Mesenchymal stem cell (in vitro differentiated cells and primary cell): ENCODE measurements at regions not wholly inside any gene's neighbourhood (a gene's known extent, or its start where the extent isn't known, plus 50 kb on each side); places are given as distances from the start of the nearest gene placed in this dataset.

Source experiments
- DNase-seq: peaks from one replicate; pipeline ENCODE4 v3.0.0-alpha.2; 2013
- H2AFZ ChIP-seq: one replicate; pipeline ENCODE4 v1.6.1; 2013; ENCODE audit warnings: low read depth, mild to moderate bottlenecking, control low read depth, inconsistent platforms, low read length, moderate library complexity
- H2AK5ac ChIP-seq: 2 replicates; pipeline ENCODE4 v1.6.1; 2013; ENCODE audit warnings: low read length, moderate library complexity, mild to moderate bottlenecking, inconsistent platforms; ENCODE audit not compliant: severe bottlenecking
- H2BK120ac ChIP-seq: one replicate; pipeline ENCODE4 v1.6.1; 2013; ENCODE audit warnings: low read depth, mild to moderate bottlenecking, inconsistent platforms, low read length, moderate library complexity
- H2BK12ac ChIP-seq, 2 experiments: one replicate each; pipeline ENCODE4 v1.6.1; 2013; ENCODE audit warnings: inconsistent platforms in 2 of 2, low read length in 2 of 2, mild to moderate bottlenecking in 2 of 2, moderate library complexity in 2 of 2, control low read depth in 1 of 2
- H2BK15ac ChIP-seq: one replicate; pipeline ENCODE4 v1.6.1; 2013; ENCODE audit warnings: mild to moderate bottlenecking, low read depth, inconsistent platforms; ENCODE audit not compliant: poor library complexity, severe bottlenecking
- H2BK5ac ChIP-seq: 2 replicates; pipeline ENCODE4 v1.6.1; 2013; ENCODE audit warnings: low read depth, mild to moderate bottlenecking, low read length, control low read depth, inconsistent platforms; ENCODE audit not compliant: poor library complexity, severe bottlenecking
- H3K14ac ChIP-seq, 2 experiments: one replicate each; pipeline ENCODE4 v1.6.1; 2013; ENCODE audit warnings: inconsistent platforms in 2 of 2, low read length in 2 of 2, control low read depth in 1 of 2, mild to moderate bottlenecking in 1 of 2, moderate library complexity in 1 of 2
- H3K18ac ChIP-seq, 2 experiments: one replicate each; pipeline ENCODE4 v1.6.1; 2013; ENCODE audit warnings: inconsistent platforms in 2 of 2, low read length in 2 of 2, control low read depth in 1 of 2, low read depth in 1 of 2, mild to moderate bottlenecking in 1 of 2
- H3K23ac ChIP-seq, 2 experiments: one replicate each; pipeline ENCODE4 v1.6.1; 2013; ENCODE audit warnings: inconsistent platforms in 2 of 2, low read length in 2 of 2, mild to moderate bottlenecking in 2 of 2, moderate library complexity in 2 of 2, control low read depth in 1 of 2
- H3K27ac ChIP-seq: 2 replicates; pipeline ENCODE4 v1.5.1; 2013; ENCODE audit warnings: mild to moderate bottlenecking, moderate library complexity, low read length, control low read depth, inconsistent platforms; ENCODE audit not compliant: poor library complexity, severe bottlenecking
- H3K27me3 ChIP-seq, 2 experiments: 2 replicates each; pipeline versions ENCODE4 v1.6.1 to v1.7.0; 2013; ENCODE audit warnings: low read length in 2 of 2, mild to moderate bottlenecking in 2 of 2, moderate library complexity in 2 of 2, control low read depth in 1 of 2, inconsistent platforms in 1 of 2; ENCODE audit not compliant: control insufficient read depth in 1 of 2, insufficient read depth in 1 of 2
- H3K36me3 ChIP-seq, 2 experiments: 2 replicates each; pipeline versions ENCODE4 v1.6.1 to v1.7.0; 2013; ENCODE audit warnings: low read length in 2 of 2, control low read depth in 1 of 2, inconsistent platforms in 1 of 2, low read depth in 1 of 2, mild to moderate bottlenecking in 1 of 2; ENCODE audit not compliant: insufficient read depth in 2 of 2, control insufficient read depth in 1 of 2
- H3K4ac ChIP-seq, 2 experiments: one replicate each; pipeline ENCODE4 v1.6.1; 2013; ENCODE audit warnings: inconsistent platforms in 2 of 2, low read length in 2 of 2, mild to moderate bottlenecking in 2 of 2, moderate library complexity in 2 of 2, control low read depth in 1 of 2, low read depth in 1 of 2
- H3K4me1 ChIP-seq: 2 replicates; pipeline ENCODE4 v1.6.1; 2013; ENCODE audit warnings: low read depth, low read length, control low read depth; ENCODE audit not compliant: control insufficient read depth, insufficient read depth
- H3K4me2 ChIP-seq: 2 replicates; pipeline ENCODE4 v1.6.1; 2013; ENCODE audit warnings: low read length, mild to moderate bottlenecking, inconsistent platforms; ENCODE audit not compliant: poor library complexity, severe bottlenecking
- H3K4me3 ChIP-seq, 2 experiments: 2 replicates each; pipeline versions ENCODE4 v1.5.1 to v1.7.0; 2013; ENCODE audit warnings: low read length in 2 of 2, mild to moderate bottlenecking in 2 of 2, control low read depth in 1 of 2, low read depth in 1 of 2; ENCODE audit not compliant: insufficient read depth in 1 of 2
- H3K79me1 ChIP-seq: replicated peaks from 2 replicates; pipeline ENCODE4 v1.6.1; 2013; ENCODE audit warnings: mild to moderate bottlenecking, control low read depth, low read length, inconsistent platforms; ENCODE audit not compliant: poor library complexity, severe bottlenecking
- H3K9ac ChIP-seq: 2 replicates; pipeline ENCODE4 v1.7.0; 2013; ENCODE audit warnings: mild to moderate bottlenecking, low read length, moderate library complexity
- H3K9me3 ChIP-seq: 2 replicates; pipeline ENCODE4 v1.7.0; 2013; ENCODE audit warnings: mild to moderate bottlenecking, low read length; ENCODE audit not compliant: control insufficient read depth
- H4K8ac ChIP-seq: one replicate; pipeline ENCODE4 v1.6.1; 2013; ENCODE audit warnings: inconsistent platforms, mild to moderate bottlenecking, low read length, moderate library complexity
- H4K91ac ChIP-seq: one replicate; pipeline ENCODE4 v1.6.1; 2013; ENCODE audit warnings: mild to moderate bottlenecking, low read length, inconsistent platforms
- WGBS: methylation state at CpG from one replicate; pipeline ENCODE4 v1.1.7; 2013; ENCODE audit warnings: mixed read lengths; 5-methylcytosine and 5-hydroxymethylcytosine counted together

DNA sequence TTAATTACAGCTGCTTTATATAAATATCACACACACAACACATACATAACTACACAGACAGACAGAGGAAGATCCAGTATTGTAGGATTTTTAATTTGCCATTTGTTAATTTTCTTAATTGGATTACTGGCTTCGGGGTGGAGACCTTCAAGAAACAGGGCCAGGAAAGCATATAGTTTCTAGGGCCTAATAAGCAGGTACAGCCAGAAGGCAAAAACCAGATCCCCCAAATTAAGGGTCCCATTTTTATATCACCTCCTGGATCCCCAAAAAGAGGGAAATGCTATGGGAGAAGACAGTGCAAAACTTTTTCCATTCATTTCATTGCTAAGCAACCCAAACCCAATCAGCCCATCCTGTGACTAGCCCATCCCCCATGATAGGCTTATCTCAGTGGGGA, 373.3 kb upstream of the FAM174A start:
- no peak overlapping the region for H3K18ac ChIP-seq
- no peaks in the 10 kb centered on the region for H3K4me1 ChIP-seq
- H3K36me3 ChIP-seq, result no peaks in the 10 kb centered on the region
- H2BK120ac ChIP-seq, result no peak overlapping the region
- no peaks in the 10 kb centered on the region for H3K27me3 ChIP-seq
- H2BK5ac ChIP-seq, result no peak overlapping the region
- no peaks in the 10 kb centered on the region for H3K79me1 ChIP-seq
- H2BK12ac ChIP-seq, result no peak overlapping the region
- no peak overlapping the region for H3K4me2 ChIP-seq
- no peak overlapping the region for H4K8ac ChIP-seq
- WGBS, result 100% methylated on average over 1 of the region's 1 CpG
- no peak overlapping the region for H3K4ac ChIP-seq
- H3K9me3 ChIP-seq, result peaks cover 31% of the 10 kb centered on the region
- H3K4me3 ChIP-seq, result no peak overlapping the region
- no peak for DNase-seq
- H2AFZ ChIP-seq, result no peak overlapping the region
- no peak overlapping the region for H3K23ac ChIP-seq
- no peak overlapping the region for H3K14ac ChIP-seq
- no peak overlapping the region for H4K91ac ChIP-seq
- H3K9ac ChIP-seq, result no peak overlapping the region
- H2AK5ac ChIP-seq, result no peak overlapping the region
- no peak overlapping the region for H2BK15ac ChIP-seq
- no peak overlapping the region for H3K27ac ChIP-seq

DNA sequence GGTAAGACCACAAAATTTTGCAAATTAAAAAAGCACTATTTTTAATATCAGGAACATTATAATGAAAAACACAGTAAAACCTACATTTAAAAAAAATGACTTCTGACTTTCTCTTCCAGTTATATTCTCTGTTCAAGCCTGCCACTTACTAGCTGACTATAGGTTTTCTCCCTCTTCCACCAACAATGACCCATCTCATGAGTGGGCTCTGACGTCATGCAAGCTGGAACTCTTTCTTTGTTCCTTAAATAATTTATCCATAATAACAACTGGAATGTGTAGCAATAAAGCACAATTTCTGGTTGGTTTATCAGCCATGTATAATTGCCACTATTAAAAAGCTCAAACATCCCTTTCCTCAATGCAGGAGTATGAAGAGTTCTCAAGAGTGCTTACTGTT, 378.1 kb upstream of the FAM174A start:
- H3K27me3 ChIP-seq, result no peaks in the 10 kb centered on the region
- no peak overlapping the region for H3K23ac ChIP-seq
- 100% methylated on average over 1 of the region's 1 CpG for WGBS

DNA sequence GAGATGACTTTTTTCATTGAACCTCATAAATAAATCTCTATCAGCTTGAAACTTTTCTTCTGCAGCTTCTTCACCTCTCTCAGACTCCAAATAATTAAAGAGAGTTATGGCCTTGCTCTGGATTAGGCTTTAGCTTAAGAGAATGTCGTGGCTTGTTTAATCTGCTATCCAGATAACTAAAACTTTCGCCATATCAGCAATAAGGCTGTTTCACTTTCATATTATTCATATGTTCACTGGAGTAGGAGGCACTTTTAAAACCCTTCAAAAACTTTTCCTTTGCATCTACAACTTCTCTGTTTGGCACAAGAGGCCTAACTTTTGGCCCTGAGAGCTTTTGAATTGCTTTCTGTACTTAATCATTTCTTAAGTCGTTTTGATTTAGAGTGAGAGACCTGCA, 386.9 kb upstream of the FAM174A start:
- no peaks in the 10 kb centered on the region for H3K27me3 ChIP-seq
- no peak overlapping the region for H3K18ac ChIP-seq
- no peaks in the 10 kb centered on the region for H3K36me3 ChIP-seq
- no peak for DNase-seq
- no peaks in the 10 kb centered on the region for H3K4me1 ChIP-seq
- 100% methylated on average over 2 of the region's 3 CpGs for WGBS
- H2BK5ac ChIP-seq, result no peak overlapping the region
- H3K23ac ChIP-seq, result no peak overlapping the region
- H2AK5ac ChIP-seq, result no peak overlapping the region
- no peak overlapping the region for H3K4ac ChIP-seq
- H4K8ac ChIP-seq, result no peak overlapping the region
- H3K27ac ChIP-seq, result no peak overlapping the region
- H3K4me2 ChIP-seq, result no peak overlapping the region
- H3K79me1 ChIP-seq, result no peaks in the 10 kb centered on the region
- no peak overlapping the region for H3K9ac ChIP-seq
- no peak overlapping the region for H3K4me3 ChIP-seq
- no peak overlapping the region for H2AFZ ChIP-seq
- H2BK120ac ChIP-seq, result no peak overlapping the region
- H2BK12ac ChIP-seq, result no peak overlapping the region
- no peak overlapping the region for H4K91ac ChIP-seq
- H3K9me3 ChIP-seq, result no peaks in the 10 kb centered on the region
- no peak overlapping the region for H3K14ac ChIP-seq
- H2BK15ac ChIP-seq, result no peak overlapping the region

More for the DNA sequence above, 378.1 kb upstream of the FAM174A start:
- H3K9ac ChIP-seq, result no peak overlapping the region
- DNase-seq, result no peak
- H3K18ac ChIP-seq, result no peak overlapping the region
- no peak overlapping the region for H2BK12ac ChIP-seq
- H3K27ac ChIP-seq, result no peak overlapping the region
- H3K9me3 ChIP-seq, result peaks cover 15% of the 10 kb centered on the region
- H2AFZ ChIP-seq, result no peak overlapping the region
- no peak overlapping the region for H3K4me3 ChIP-seq
- no peak overlapping the region for H3K4ac ChIP-seq
- H4K8ac ChIP-seq, result no peak overlapping the region
- no peak overlapping the region for H3K4me2 ChIP-seq
- H3K14ac ChIP-seq, result no peak overlapping the region
- H2BK15ac ChIP-seq, result no peak overlapping the region
- no peaks in the 10 kb centered on the region for H3K79me1 ChIP-seq
- H3K36me3 ChIP-seq, result no peaks in the 10 kb centered on the region
- H2BK120ac ChIP-seq, result no peak overlapping the region
- no peak overlapping the region for H2AK5ac ChIP-seq
- H2BK5ac ChIP-seq, result no peak overlapping the region
- H3K4me1 ChIP-seq, result no peaks in the 10 kb centered on the region
- no peak overlapping the region for H4K91ac ChIP-seq

DNA sequence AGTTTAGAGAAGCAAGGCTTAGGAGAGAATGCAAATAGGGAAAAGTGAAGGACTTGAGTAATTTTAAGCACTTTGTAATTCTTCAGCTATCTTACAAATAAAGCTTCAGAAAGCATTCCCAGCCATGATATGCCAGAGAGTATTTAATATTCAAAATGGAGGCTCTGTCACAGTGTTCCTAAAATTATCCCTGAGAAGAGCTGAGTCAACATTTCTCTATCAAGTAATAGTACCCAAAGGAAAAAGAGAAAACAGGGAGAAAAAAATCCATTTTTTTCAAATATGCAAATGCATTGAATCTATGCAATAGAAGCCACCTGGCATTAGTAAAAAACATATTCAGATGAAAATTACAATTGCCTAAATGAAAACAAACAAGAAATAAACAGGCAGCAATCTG, 392.6 kb upstream of the FAM174A start:
- H4K91ac ChIP-seq, result no peak overlapping the region
- H2BK120ac ChIP-seq, result no peak overlapping the region
- no peaks in the 10 kb centered on the region for H3K4me1 ChIP-seq
- H3K27ac ChIP-seq, result no peak overlapping the region
- DNase-seq, result no peak
- no peak overlapping the region for H3K23ac ChIP-seq
- no peak overlapping the region for H3K4me3 ChIP-seq
- no peaks in the 10 kb centered on the region for H3K27me3 ChIP-seq
- H3K14ac ChIP-seq, result no peak overlapping the region
- H2AK5ac ChIP-seq, result no peak overlapping the region
- no peaks in the 10 kb centered on the region for H3K9me3 ChIP-seq
- H3K9ac ChIP-seq, result no peak overlapping the region
- H2AFZ ChIP-seq, result no peak overlapping the region
- H2BK15ac ChIP-seq, result no peak overlapping the region
- H4K8ac ChIP-seq, result no peak overlapping the region
- no peaks in the 10 kb centered on the region for H3K79me1 ChIP-seq
- no peak overlapping the region for H3K4ac ChIP-seq
- no peaks in the 10 kb centered on the region for H3K36me3 ChIP-seq
- no peak overlapping the region for H2BK5ac ChIP-seq
- H2BK12ac ChIP-seq, result no peak overlapping the region
- no peak overlapping the region for H3K18ac ChIP-seq
- no peak overlapping the region for H3K4me2 ChIP-seq
